GM12875 (cell line): ENCODE measurements at regions not wholly inside any gene's neighbourhood (a gene's known extent, or its start where the extent isn't known, plus 50 kb on each side); places are given as distances from the start of the nearest gene placed in this dataset.

Source experiments
- H3K4me3 ChIP-seq: one replicate; pipeline ENCODE4 v1.5.1; 2011; ENCODE audit warnings: low read depth, low read length, control low read depth
- TF ChIP-seq, protein P1 (sequence below): IDR thresholded peaks from 2 replicates; pipeline ENCODE4 v1.5.1; 2011; ENCODE audit warnings: low read depth, mild to moderate bottlenecking, control low read depth, inconsistent platforms, low read length, moderate library complexity, borderline replicate concordance; ENCODE audit not compliant: insufficient read depth

DNA sequence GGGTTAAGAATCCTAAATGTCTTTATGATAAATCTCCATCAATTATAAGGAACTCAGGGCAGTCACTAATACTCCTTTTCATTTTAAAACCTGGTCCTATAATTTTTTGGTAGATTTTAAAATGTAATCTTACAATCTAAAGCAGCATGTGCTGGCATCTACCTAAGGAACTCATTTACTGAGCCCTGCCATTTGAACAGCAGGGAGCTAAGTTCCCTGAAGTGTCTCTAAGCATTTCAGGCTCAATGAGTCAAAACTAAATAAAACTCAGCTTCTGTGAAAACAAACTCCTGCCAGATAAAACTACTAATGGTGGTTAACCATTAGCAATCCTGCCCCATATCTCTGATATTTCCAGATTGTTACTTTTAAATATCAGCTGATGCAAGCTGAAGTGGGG lies 1371.8 kb upstream of the PRMT6 start:
- TF ChIP-seq, protein P1, sequence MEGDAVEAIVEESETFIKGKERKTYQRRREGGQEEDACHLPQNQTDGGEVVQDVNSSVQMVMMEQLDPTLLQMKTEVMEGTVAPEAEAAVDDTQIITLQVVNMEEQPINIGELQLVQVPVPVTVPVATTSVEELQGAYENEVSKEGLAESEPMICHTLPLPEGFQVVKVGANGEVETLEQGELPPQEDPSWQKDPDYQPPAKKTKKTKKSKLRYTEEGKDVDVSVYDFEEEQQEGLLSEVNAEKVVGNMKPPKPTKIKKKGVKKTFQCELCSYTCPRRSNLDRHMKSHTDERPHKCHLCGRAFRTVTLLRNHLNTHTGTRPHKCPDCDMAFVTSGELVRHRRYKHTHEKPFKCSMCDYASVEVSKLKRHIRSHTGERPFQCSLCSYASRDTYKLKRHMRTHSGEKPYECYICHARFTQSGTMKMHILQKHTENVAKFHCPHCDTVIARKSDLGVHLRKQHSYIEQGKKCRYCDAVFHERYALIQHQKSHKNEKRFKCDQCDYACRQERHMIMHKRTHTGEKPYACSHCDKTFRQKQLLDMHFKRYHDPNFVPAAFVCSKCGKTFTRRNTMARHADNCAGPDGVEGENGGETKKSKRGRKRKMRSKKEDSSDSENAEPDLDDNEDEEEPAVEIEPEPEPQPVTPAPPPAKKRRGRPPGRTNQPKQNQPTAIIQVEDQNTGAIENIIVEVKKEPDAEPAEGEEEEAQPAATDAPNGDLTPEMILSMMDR = no peak
- H3K4me3 ChIP-seq = no peak overlapping the region

DNA sequence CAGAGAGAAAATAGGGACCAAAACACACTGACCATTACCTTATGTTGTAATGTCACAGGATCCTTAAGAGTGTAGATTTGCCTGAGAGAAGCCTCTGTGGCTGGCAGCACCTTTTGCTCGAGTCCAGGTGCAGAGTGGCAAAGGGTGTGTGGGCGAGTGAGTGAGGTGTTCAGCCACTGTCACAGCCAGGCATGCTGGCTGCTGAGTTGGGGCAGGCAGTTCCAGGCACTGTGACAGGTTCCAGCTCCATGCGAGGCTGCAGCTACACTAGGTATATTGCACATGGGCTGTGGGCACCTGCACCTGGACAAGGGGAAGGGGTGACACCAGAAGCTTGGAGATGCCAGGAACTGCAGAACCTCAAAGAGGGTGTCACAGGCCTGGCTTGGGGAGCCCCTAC lies 1370.4 kb upstream of the PRMT6 start:
- H3K4me3 ChIP-seq = no peak overlapping the region
- TF ChIP-seq, protein P1 = no peak

DNA sequence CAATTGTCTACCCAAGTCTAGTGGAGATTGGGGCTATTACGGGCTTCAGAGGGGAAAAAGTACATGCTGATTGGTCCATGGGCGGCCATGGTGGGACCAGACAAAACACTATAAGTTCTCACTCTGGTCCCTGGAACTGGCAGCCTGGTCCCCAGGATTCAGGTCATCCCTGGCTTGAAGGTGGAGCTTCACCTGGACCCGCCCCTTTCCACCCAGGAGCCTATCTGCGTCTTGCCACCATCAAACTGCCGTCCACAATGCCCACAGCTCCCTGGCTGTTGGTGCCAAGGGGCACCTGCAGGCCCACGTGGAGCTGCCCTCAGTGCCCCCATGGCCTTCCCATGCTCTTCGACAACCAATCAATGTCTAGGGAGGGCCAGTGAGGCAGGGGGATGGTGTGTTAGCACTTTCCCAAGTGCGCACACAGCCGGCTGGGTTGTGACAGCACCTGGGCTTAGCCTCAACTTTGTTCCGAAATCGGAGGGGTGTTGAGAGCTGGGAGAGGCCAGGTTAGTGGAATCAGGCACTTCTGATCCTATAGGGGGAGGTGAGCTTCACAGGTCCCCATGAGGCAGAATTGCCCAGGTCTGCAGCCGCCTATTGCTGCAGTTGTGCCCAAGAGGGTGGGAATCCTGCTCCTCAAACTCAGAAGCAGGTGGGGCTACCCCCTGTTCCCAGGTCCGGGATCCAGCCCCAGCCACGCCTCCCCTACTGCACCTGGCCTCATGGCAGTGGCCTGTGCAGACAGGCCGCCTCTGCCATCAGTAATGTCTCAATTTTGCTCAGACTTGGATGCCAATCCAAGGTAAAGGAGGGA lies 1369.4 kb upstream of the PRMT6 start:
- TF ChIP-seq, protein P1 = no peak
- no peak overlapping the region for H3K4me3 ChIP-seq

DNA sequence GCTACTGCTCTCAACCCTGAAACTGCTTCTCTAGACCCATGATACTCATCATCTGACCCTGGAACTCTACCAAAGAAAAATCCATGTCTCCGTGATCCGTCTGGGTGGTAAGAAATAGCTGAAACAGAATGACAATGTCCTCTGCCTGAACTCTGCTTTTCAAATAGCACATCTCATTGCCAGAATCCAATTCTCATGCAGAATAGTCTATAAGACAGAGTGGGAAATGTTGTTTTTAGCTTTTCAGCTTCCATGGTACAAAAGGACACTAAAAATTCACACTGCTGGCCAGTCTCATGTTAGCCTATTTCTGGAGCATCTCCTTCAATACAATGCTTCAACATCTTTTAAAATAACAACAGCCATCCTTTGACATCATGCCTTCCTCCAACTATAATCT lies 1355.8 kb upstream of the PRMT6 start:
- TF ChIP-seq, protein P1 = no peak
- no peak overlapping the region for H3K4me3 ChIP-seq

DNA sequence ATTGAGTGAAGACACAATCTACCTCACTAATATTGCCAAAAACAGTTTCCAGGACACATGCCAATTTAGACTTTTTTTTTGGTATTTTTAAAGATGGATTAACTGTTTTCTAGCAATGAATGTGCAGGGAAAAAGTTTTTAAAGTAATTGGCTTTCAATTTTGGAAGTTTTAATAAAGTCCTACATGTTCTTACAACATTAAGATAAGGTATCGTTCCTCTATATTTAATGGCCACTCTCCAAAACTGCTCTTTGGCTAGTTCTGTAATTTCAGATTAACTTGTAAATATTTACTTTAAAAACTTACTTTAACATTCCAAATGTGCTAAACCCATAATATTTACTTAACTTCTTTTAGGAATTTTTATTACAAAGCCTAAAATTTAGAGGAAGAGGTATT lies 1332.2 kb upstream of the PRMT6 start:
- H3K4me3 ChIP-seq = no peak overlapping the region
- TF ChIP-seq, protein P1 = no peak

DNA sequence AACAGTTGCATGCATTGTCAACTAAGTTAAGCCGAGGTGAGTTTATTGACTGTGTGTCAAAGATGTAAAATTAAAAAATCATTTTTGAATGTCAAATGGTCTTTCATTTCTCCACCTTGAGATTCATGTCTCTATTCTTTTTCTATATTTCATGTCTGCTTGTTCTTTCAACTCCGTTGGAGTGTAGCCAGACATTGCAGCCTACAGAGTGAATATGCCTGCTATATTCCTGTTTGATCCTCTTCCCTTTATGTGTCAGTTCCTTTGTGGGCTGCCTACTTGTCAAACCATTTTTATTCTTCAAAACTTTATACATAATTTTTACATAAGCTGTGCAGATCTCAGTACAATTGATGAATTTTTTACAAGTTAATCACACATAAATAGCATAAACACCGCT lies 1325.8 kb upstream of the PRMT6 start:
- no peak overlapping the region for H3K4me3 ChIP-seq
- TF ChIP-seq, protein P1 = no peak

DNA sequence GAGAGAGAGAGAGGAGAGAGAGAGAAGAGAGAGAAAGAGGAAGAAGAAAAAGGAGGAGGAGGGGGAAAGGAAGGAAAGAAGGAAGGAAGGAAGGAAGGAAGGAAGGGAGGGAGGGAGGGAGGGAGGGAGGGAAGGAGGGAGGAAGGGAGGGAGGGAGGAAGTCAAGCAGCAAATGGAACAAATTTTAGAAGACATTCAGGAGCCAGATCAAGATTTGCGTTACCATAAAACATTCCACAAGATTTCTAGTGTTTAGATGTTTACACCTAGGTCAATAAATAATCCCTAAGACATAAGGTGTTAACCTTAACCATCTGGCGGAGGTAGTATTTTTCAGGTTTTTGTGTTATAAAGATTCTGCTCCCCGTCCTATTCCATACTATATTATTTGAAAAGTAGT lies 1320.1 kb upstream of the PRMT6 start:
- TF ChIP-seq, protein P1 = no peak
- no peak overlapping the region for H3K4me3 ChIP-seq
